Left ventricle myocardium inferior (tissue), 1 donor: ENCODE measurements at regions not wholly inside any gene's neighbourhood (a gene's known extent, or its start where the extent isn't known, plus 50 kb on each side); places are given as distances from the start of the nearest gene placed in this dataset.

Experiments used
- DNase-seq: peaks from one replicate; pipeline ENCODE4 v3.0.0-alpha.2; 2020
- H3K27ac ChIP-seq: fragments of 200-600 bp; replicated peaks from 2 replicates; pipeline ENCODE4 v1.8.0; 2021
- H3K27me3 ChIP-seq: fragments of 200-600 bp; 2 replicates; pipeline ENCODE4 v1.8.0; 2021; ENCODE audit warnings: low read depth
- H3K36me3 ChIP-seq: fragments of 200-600 bp; 2 replicates; pipeline ENCODE4 v1.8.0; 2021
- H3K4me1 ChIP-seq: fragments of 200-600 bp; 2 replicates; pipeline ENCODE4 v1.8.0; 2021
- H3K4me3 ChIP-seq: fragments of 200-600 bp; 2 replicates; pipeline ENCODE4 v1.8.0; 2021; ENCODE audit warnings: mild to moderate bottlenecking, moderate library complexity
- H3K9me3 ChIP-seq: fragments of 200-600 bp; replicated peaks from 2 replicates; pipeline ENCODE4 v1.8.0; 2021
- intact Hi-C: fragments of 100-400 bp; cut with micrococcal nuclease; formaldehyde crosslinking; loops from one replicate; pipeline ENCODE4 v1.11.0; 2022
- TF ChIP-seq, protein P1 (sequence below): fragments of 200-600 bp; IDR thresholded peaks from 2 replicates; pipeline ENCODE4 v1.8.0; 2021; ENCODE audit warnings: antibody characterized with exemption, mild to moderate bottlenecking, borderline replicate concordance
- donor health status: DM: no; HTN: yes; CAD: no; lungs with severe emphysema.

- Histone ChIP-seq H3K4me1 (no peaks in the 10 kb centered on the region), H3K27ac (no peak overlapping the region), H3K36me3 (no peaks in the 10 kb centered on the region), H3K27me3 (no peaks in the 10 kb centered on the region), H3K9me3 (peaks cover 26% of the 10 kb centered on the region), H3K4me3 (no peak overlapping the region)
- intact Hi-C loops, result no loop called here
- DNase-seq, result no peak
- TF ChIP-seq, protein P1, sequence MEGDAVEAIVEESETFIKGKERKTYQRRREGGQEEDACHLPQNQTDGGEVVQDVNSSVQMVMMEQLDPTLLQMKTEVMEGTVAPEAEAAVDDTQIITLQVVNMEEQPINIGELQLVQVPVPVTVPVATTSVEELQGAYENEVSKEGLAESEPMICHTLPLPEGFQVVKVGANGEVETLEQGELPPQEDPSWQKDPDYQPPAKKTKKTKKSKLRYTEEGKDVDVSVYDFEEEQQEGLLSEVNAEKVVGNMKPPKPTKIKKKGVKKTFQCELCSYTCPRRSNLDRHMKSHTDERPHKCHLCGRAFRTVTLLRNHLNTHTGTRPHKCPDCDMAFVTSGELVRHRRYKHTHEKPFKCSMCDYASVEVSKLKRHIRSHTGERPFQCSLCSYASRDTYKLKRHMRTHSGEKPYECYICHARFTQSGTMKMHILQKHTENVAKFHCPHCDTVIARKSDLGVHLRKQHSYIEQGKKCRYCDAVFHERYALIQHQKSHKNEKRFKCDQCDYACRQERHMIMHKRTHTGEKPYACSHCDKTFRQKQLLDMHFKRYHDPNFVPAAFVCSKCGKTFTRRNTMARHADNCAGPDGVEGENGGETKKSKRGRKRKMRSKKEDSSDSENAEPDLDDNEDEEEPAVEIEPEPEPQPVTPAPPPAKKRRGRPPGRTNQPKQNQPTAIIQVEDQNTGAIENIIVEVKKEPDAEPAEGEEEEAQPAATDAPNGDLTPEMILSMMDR, result no peak
Measured at GRCh38 chr3:1677576-1678156, 421.0 kb upstream of the CNTN4 start.

- no peaks in the 10 kb centered on the region for H3K27me3 ChIP-seq
- TF ChIP-seq, protein P1, result no peak
- no peaks in the 10 kb centered on the region for H3K36me3 ChIP-seq
- no peaks in the 10 kb centered on the region for H3K4me1 ChIP-seq
- intact Hi-C loops, result no loop called here
- DNase-seq, result no peak
- H3K9me3 ChIP-seq, result peaks cover 6% of the 10 kb centered on the region
- no peak overlapping the region for H3K4me3 ChIP-seq
- H3K27ac ChIP-seq, result no peak overlapping the region
Measured at GRCh38 chr3:1692428-1692827, 406.2 kb upstream of the CNTN4 start.

DNA sequence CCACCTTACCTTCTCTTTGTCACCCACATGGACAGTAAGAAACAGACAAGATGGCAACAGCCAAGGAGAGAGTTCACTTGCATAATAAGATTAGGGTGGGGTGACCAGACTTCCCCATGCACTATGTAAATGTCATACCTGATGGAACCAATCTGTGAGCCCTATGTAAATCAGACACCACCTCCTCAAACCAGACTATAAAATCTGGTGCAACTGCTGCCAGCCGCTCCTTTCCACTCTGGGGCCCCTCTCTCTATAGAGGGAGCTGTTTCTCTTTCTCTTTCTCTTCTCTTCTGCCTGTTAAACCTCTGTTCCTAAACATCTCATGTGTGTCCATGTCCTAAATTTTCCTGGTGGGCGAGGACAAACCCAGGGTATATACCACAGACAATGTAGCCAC is 405.5 kb upstream of the CNTN4 start:
- Histone ChIP-seq H3K4me3 (no peak overlapping the region), H3K27me3 (no peaks in the 10 kb centered on the region), H3K4me1 (no peaks in the 10 kb centered on the region), H3K9me3 (peaks cover 6% of the 10 kb centered on the region), H3K27ac (no peak overlapping the region), H3K36me3 (no peaks in the 10 kb centered on the region)
- no peak for DNase-seq
- TF ChIP-seq, protein P1, result no peak
- intact Hi-C loops, result no loop called here

DNA sequence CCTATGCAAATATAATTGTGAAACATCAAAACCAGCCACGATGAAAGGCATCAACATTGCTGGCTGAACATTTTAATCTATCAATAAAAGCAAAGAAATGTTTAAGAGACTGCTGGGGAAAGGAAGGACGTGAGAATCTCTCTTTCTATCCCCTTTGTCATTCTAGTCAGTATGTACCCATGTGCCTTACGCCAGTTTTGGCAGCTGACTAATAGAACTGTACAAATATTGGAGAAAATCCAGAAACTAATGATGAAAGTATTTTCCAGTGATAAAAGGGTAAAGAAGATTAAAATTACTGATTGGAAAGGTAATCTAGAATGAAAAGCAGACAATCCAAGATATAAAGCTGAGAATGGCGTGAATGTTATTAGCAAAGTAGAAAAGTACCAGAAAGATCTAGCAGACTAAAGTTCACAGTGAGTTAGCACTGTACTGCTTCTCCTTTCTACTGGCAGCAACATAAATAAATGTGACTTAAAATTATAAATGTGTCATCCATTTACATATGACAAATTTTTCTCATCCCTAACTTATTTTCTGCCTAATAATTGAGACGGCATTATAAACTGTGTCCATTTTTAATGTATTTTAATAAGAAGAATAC is 401.9 kb upstream of the CNTN4 start:
- DNase-seq, result no peak
- Histone ChIP-seq H3K27me3 (no peaks in the 10 kb centered on the region), H3K27ac (no peak overlapping the region), H3K4me3 (no peak overlapping the region), H3K36me3 (no peaks in the 10 kb centered on the region), H3K4me1 (no peaks in the 10 kb centered on the region), H3K9me3 (peaks cover 18% of the 10 kb centered on the region)
- intact Hi-C loops, result no loop called here
- TF ChIP-seq, protein P1, result no peak

GRCh38 chr3:1699361-1699920 is 399.2 kb upstream of the CNTN4 start:
- Histone ChIP-seq H3K27me3 (no peaks in the 10 kb centered on the region), H3K4me1 (no peaks in the 10 kb centered on the region), H3K27ac (no peak overlapping the region), H3K36me3 (no peaks in the 10 kb centered on the region), H3K9me3 (peaks cover 12% of the 10 kb centered on the region), H3K4me3 (no peak overlapping the region)
- TF ChIP-seq, protein P1, result no peak
- intact Hi-C loops, result no loop called here
- no peak for DNase-seq
